Loucy (cell line): ENCODE measurements at regions not wholly inside any gene's neighbourhood (a gene's known extent, or its start where the extent isn't known, plus 50 kb on each side); places are given as distances from the start of the nearest gene placed in this dataset.

Source experiments
- H2AFZ ChIP-seq: fragments of 200-600 bp; sonication (generic); 2 replicates; pipeline ENCODE4 v1.6.0; 2016; ENCODE audit warnings: antibody characterized with exemption, mild to moderate bottlenecking, low read length, moderate library complexity
- H3F3A ChIP-seq: fragments of 200-600 bp; 2 replicates; pipeline ENCODE4 v1.6.0; 2016; ENCODE audit warnings: antibody characterized with exemption, low read depth, mild to moderate bottlenecking
- H3K27me3 ChIP-seq: fragments of 200-600 bp; sonication (generic); 2 replicates; pipeline ENCODE4 v1.6.1; 2014; ENCODE audit warnings: low read length, mild to moderate bottlenecking; ENCODE audit not compliant: insufficient read depth, poor library complexity, severe bottlenecking
- H3K36me3 ChIP-seq: fragments of 200-600 bp; sonication (generic); 2 replicates; pipeline ENCODE4 v1.6.1; 2016; ENCODE audit warnings: low read length; ENCODE audit not compliant: insufficient read depth
- H3K4me1 ChIP-seq: fragments of 200-600 bp; sonication (generic); 2 replicates; pipeline ENCODE4 v1.5.1; 2014; ENCODE audit warnings: low read length, mild to moderate bottlenecking; ENCODE audit not compliant: insufficient read depth, poor library complexity, severe bottlenecking
- H3K4me2 ChIP-seq: fragments of 200-600 bp; sonication (generic); 2 replicates; pipeline ENCODE4 v1.6.0; 2014; ENCODE audit warnings: antibody characterized with exemption, low read length, low read depth, mild to moderate bottlenecking; ENCODE audit not compliant: poor library complexity, severe bottlenecking
- H3K4me3 ChIP-seq: fragments of 200-600 bp; sonication (generic); 2 replicates; pipeline ENCODE4 v1.5.1; 2014; ENCODE audit warnings: low read length, mild to moderate bottlenecking, mixed read lengths; ENCODE audit not compliant: poor library complexity, severe bottlenecking
- H3K79me2 ChIP-seq: fragments of 200-600 bp; sonication (generic); 2 replicates; pipeline ENCODE4 v1.6.1; 2014; ENCODE audit warnings: low read length; ENCODE audit not compliant: insufficient read depth
- H3K9ac ChIP-seq: fragments of 200-600 bp; sonication (generic); 2 replicates; pipeline ENCODE4 v1.6.0; 2014; ENCODE audit warnings: mild to moderate bottlenecking, low read depth, low read length, moderate library complexity; ENCODE audit not compliant: poor library complexity, severe bottlenecking
- H3K9me2 ChIP-seq: fragments of 200-600 bp; sonication (generic); replicated peaks from 2 replicates; pipeline ENCODE4 v1.6.1; 2016; ENCODE audit warnings: low read depth, low read length, mixed read lengths
- H3K9me3 ChIP-seq: fragments of 200-600 bp; sonication (generic); 2 replicates; pipeline ENCODE4 v1.6.1; 2014; ENCODE audit warnings: mild to moderate bottlenecking, antibody characterized with exemption, low read length, low read depth; ENCODE audit not compliant: insufficient read depth
- H4K20me1 ChIP-seq: fragments of 200-600 bp; sonication (generic); 2 replicates; pipeline ENCODE4 v1.6.0; 2014; ENCODE audit warnings: antibody characterized with exemption, low read length, mild to moderate bottlenecking; ENCODE audit not compliant: insufficient read depth, poor library complexity, severe bottlenecking
- EZH2phosphoT487 ChIP-seq: fragments of 200-600 bp; IDR thresholded peaks from 2 replicates; pipeline ENCODE4 v1.6.1; 2018; ENCODE audit warnings: antibody characterized with exemption, mild to moderate bottlenecking, moderate library complexity, borderline replicate concordance
- TF ChIP-seq, protein P1 (sequence below): fragments of 200-600 bp; sonication (generic); conservative IDR thresholded peaks from 2 replicates; pipeline ENCODE4 v1.5.1; 2014; ENCODE audit warnings: mild to moderate bottlenecking, antibody characterized with exemption, low read length

DNA sequence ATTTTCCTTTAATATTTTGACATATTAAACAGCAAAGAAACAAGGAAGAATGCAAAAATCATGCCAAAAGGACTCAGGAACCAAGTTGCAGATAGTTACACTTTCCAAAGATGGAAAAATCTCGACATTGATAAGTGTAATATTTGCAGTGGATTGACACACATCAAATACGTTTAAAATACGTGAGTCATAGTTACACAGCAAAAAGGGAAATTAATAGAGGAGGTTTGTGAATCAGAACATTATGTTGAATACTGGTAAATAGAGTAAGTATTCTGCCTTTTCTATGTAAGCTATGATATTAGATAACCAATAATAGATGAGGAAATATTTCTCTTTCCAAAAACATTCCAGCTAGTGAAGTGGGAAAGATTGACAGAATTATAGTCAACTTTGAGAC lies 1761.3 kb upstream of the IGFBP7 start:
- Histone ChIP-seq H3K4me2 (no peak overlapping the region), H2AFZ (no peak overlapping the region), H3K4me3 (no peak overlapping the region), H3K4me1 (no peaks in the 10 kb centered on the region), H3K36me3 (no peaks in the 10 kb centered on the region), H3F3A (no peaks in the 10 kb centered on the region), H4K20me1 (no peaks in the 10 kb centered on the region), H3K9me2 (no peaks in the 10 kb centered on the region), H3K9ac (no peak overlapping the region), H3K27me3 (no peaks in the 10 kb centered on the region), H3K9me3 (no peaks in the 10 kb centered on the region), H3K79me2 (no peaks in the 10 kb centered on the region)
- TF ChIP-seq, protein P1, sequence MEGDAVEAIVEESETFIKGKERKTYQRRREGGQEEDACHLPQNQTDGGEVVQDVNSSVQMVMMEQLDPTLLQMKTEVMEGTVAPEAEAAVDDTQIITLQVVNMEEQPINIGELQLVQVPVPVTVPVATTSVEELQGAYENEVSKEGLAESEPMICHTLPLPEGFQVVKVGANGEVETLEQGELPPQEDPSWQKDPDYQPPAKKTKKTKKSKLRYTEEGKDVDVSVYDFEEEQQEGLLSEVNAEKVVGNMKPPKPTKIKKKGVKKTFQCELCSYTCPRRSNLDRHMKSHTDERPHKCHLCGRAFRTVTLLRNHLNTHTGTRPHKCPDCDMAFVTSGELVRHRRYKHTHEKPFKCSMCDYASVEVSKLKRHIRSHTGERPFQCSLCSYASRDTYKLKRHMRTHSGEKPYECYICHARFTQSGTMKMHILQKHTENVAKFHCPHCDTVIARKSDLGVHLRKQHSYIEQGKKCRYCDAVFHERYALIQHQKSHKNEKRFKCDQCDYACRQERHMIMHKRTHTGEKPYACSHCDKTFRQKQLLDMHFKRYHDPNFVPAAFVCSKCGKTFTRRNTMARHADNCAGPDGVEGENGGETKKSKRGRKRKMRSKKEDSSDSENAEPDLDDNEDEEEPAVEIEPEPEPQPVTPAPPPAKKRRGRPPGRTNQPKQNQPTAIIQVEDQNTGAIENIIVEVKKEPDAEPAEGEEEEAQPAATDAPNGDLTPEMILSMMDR = no peak
- no peak for TF ChIP-seq EZH2phosphoT487

DNA sequence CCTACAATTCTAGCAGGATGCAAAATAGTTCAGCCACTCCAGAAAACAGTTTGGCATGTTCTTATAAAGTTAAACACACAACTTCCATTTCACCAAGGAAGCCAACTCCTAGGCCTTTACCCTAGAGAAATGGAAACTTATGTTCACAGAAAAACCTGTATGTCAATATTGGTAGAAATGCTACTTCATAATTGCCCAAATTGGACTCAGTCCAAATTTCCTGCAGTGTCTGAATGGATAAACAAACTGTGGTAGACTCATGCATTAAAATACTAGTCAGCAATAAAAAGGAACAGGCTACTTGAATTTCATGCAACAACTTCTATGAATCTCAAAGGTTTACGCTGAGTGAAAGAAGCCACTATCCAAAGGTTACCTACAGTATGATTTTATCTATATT lies 1738.8 kb upstream of the IGFBP7 start:
- no peak overlapping the region for H3K4me3 ChIP-seq
- no peaks in the 10 kb centered on the region for H3K27me3 ChIP-seq

DNA sequence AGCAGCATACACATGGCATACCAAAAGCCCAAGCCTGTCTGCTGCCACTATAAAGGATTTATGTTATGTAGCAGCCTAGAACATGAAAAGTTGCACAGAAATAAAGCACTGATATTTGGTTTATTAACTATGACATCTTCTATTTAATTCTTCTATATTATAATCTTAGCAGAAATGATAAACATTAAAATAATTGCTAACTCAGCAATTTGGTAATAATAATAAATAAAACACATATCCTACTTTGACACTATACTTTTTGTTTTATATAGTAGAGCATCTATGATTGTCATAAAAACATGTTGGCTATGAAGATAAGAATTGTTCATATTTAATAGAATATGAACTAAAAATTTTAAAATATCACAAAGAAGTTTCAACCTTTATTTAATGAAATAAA lies 1733.3 kb upstream of the IGFBP7 start:
- no peaks in the 10 kb centered on the region for H3K79me2 ChIP-seq
- no peak overlapping the region for H3K4me3 ChIP-seq
- no peak for TF ChIP-seq EZH2phosphoT487
- TF ChIP-seq, protein P1 = no peak
- no peaks in the 10 kb centered on the region; the same call in 1 of the 2 replicates for H3K9me2 ChIP-seq
- H3K4me2 ChIP-seq = no peak overlapping the region
- no peaks in the 10 kb centered on the region for H3F3A ChIP-seq
- no peaks in the 10 kb centered on the region for H3K36me3 ChIP-seq
- no peaks in the 10 kb centered on the region for H3K27me3 ChIP-seq
- H3K4me1 ChIP-seq = no peaks in the 10 kb centered on the region
- H4K20me1 ChIP-seq = no peaks in the 10 kb centered on the region
- no peak overlapping the region for H2AFZ ChIP-seq
- no peak overlapping the region for H3K9ac ChIP-seq
- H3K9me3 ChIP-seq = no peaks in the 10 kb centered on the region

More for the DNA sequence above, 1738.8 kb upstream of the IGFBP7 start:
- no peak for TF ChIP-seq EZH2phosphoT487
- TF ChIP-seq, protein P1 = no peak
- Histone ChIP-seq H3K9ac (no peak overlapping the region), H3F3A (no peaks in the 10 kb centered on the region), H2AFZ (no peak overlapping the region), H3K9me2 (no peaks in the 10 kb centered on the region; the same call in 1 of the 2 replicates), H3K9me3 (no peaks in the 10 kb centered on the region), H3K4me2 (no peak overlapping the region), H3K36me3 (no peaks in the 10 kb centered on the region), H4K20me1 (no peaks in the 10 kb centered on the region), H3K4me1 (no peaks in the 10 kb centered on the region), H3K79me2 (no peaks in the 10 kb centered on the region)
